ENCODE measurements at regions not wholly inside any gene's neighbourhood (a gene's known extent, or its start where the extent isn't known, plus 50 kb on each side); places are given as distances from the start of the nearest gene placed in this dataset.
A peak's percentile ranks its signal among the peaks of the same experiment; 100 is the strongest.

DNA sequence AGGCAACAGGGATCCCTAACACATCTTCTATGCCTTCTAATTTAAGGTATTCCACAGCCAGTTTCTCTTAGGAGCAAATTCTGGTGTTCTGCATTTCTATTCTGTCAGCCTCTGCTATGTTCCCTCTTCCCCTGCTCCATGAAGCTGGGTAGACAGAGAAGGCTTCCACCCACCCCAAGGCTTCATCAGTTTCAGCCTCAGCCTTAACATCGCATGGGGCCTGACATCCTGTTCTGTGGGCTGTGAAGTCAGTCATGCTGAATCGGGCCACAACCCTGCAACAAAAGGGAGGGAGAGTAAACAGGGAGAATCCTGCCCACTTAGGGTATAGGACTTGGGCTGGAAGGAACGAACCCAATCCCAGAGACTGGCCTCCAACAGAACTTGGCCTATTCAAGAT is 70.6 kb upstream of the PPM1B start:
- ATAC-seq, result no peak
- TF ChIP-seq OSR1 (CRISPR knock-in tag; IDR thresholded peaks at IDR 0.05) (no peak), TCF4 (CRISPR knock-in tag; IDR thresholded peaks at IDR 0.05; ENCODE audit: borderline replicate concordance) (no peak), ZFP3 (CRISPR knock-in tag; IDR thresholded peaks at IDR 0.05) (no peak), ZFP30 (CRISPR knock-in tag; IDR thresholded peaks at IDR 0.05) (no peak), ISL1 (CRISPR knock-in tag; IDR thresholded peaks at IDR 0.05) (no peak), ARNTL (CRISPR knock-in tag; IDR thresholded peaks at IDR 0.05; ENCODE audit: borderline replicate concordance, low read depth) (no peak), ZNF565 (CRISPR knock-in tag; conservative IDR thresholded peaks at IDR 0.05; ENCODE audit: low read depth) (no peak), TOX (CRISPR knock-in tag; IDR thresholded peaks at IDR 0.05; ENCODE audit: borderline replicate concordance) (no peak), TSHZ2 (CRISPR knock-in tag; IDR thresholded peaks at IDR 0.05) (no peak), GLIS3 (CRISPR knock-in tag; IDR thresholded peaks at IDR 0.05) (no peak), PPARA (CRISPR knock-in tag; IDR thresholded peaks at IDR 0.05; ENCODE audit: borderline replicate concordance) (no peak), CSDC2 (CRISPR knock-in tag; IDR thresholded peaks at IDR 0.05) (no peak)
- TF ChIP-seq, protein P1, sequence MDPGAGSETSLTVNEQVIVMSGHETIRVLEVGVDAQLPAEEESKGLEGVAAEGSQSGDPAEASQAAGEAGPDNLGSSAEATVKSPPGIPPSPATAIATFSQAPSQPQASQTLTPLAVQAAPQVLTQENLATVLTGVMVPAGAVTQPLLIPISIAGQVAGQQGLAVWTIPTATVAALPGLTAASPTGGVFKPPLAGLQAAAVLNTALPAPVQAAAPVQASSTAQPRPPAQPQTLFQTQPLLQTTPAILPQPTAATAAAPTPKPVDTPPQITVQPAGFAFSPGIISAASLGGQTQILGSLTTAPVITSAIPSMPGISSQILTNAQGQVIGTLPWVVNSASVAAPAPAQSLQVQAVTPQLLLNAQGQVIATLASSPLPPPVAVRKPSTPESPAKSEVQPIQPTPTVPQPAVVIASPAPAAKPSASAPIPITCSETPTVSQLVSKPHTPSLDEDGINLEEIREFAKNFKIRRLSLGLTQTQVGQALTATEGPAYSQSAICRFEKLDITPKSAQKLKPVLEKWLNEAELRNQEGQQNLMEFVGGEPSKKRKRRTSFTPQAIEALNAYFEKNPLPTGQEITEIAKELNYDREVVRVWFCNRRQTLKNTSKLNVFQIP (CRISPR knock-in tag; IDR thresholded peaks at IDR 0.05; ENCODE audit: borderline replicate concordance, low read depth), result no peak
- TF ChIP-seq, protein P2, sequence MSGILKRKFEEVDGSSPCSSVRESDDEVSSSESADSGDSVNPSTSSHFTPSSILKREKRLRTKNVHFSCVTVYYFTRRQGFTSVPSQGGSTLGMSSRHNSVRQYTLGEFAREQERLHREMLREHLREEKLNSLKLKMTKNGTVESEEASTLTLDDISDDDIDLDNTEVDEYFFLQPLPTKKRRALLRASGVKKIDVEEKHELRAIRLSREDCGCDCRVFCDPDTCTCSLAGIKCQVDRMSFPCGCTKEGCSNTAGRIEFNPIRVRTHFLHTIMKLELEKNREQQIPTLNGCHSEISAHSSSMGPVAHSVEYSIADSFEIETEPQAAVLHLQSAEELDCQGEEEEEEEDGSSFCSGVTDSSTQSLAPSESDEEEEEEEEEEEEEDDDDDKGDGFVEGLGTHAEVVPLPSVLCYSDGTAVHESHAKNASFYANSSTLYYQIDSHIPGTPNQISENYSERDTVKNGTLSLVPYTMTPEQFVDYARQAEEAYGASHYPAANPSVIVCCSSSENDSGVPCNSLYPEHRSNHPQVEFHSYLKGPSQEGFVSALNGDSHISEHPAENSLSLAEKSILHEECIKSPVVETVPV (CRISPR knock-in tag; IDR thresholded peaks at IDR 0.05), result no peak
- TF ChIP-seq, protein P3, sequence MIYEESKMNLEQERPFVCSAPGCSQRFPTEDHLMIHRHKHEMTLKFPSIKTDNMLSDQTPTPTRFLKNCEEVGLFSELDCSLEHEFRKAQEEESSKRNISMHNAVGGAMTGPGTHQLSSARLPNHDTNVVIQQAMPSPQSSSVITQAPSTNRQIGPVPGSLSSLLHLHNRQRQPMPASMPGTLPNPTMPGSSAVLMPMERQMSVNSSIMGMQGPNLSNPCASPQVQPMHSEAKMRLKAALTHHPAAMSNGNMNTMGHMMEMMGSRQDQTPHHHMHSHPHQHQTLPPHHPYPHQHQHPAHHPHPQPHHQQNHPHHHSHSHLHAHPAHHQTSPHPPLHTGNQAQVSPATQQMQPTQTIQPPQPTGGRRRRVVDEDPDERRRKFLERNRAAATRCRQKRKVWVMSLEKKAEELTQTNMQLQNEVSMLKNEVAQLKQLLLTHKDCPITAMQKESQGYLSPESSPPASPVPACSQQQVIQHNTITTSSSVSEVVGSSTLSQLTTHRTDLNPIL (CRISPR knock-in tag; IDR thresholded peaks at IDR 0.05; ENCODE audit: low read depth), result no peak

DNA sequence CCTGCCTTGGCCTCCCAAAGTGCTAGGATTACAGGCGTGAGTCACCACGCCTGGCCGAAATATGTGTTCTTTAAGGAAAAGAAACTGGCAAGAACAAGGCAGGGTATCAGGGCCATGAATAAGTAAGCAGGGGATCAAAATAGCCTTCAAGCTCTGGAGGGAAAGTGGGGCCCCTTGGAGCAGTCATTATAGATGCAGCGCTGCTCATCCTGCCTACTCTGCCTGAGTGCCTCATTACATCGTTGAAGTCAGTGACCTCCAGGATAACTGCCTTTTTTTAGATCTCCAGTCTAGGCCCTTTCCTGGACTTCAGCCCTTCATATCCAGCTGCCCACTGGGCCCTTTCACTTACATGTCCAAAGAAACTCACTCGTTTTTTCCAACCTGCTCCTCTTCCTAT is 69.8 kb upstream of the PPM1B start:
- ATAC-seq, result no peak
- TF ChIP-seq CSDC2 (CRISPR knock-in tag; IDR thresholded peaks at IDR 0.05) (no peak), ZFP3 (CRISPR knock-in tag; IDR thresholded peaks at IDR 0.05) (no peak), ZFP30 (CRISPR knock-in tag; IDR thresholded peaks at IDR 0.05) (no peak), SNAI2 (CRISPR knock-in tag; IDR thresholded peaks at IDR 0.05) (no peak), TCF4 (CRISPR knock-in tag; IDR thresholded peaks at IDR 0.05; ENCODE audit: borderline replicate concordance) (no peak), ZNF70 (CRISPR knock-in tag; IDR thresholded peaks at IDR 0.05) (no peak), PPARA (CRISPR knock-in tag; IDR thresholded peaks at IDR 0.05; ENCODE audit: borderline replicate concordance) (no peak), ESRRG (CRISPR knock-in tag; IDR thresholded peaks at IDR 0.05) (no peak)
- TF ChIP-seq, protein P1 (CRISPR knock-in tag; IDR thresholded peaks at IDR 0.05; ENCODE audit: borderline replicate concordance, low read depth), result no peak
- TF ChIP-seq, protein P3 (CRISPR knock-in tag; IDR thresholded peaks at IDR 0.05; ENCODE audit: low read depth), result no peak

DNA sequence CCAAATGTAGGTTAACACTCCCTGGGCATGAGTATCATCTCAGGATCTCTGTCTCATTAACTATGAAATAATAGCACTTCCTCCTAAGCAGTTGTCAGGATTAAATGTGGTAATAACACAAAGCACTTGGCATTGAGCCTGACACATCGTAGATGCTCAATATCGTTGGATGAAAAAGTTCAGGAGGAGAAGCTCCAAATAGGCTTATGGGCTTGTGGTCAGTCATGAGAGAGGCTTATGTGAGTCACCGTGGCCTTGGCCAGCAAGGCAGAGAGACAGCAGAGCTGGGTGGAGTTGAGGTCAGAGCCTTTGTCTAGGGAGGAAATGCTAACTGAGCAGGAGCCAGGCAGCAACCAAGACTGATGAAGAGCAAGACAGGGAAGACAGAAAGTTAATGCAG is 68.3 kb upstream of the PPM1B start:
- ATAC-seq, result peak; percentile 98
- TF ChIP-seq ZNF565 (CRISPR knock-in tag; conservative IDR thresholded peaks at IDR 0.05; ENCODE audit: low read depth) (no peak), PPARA (CRISPR knock-in tag; IDR thresholded peaks at IDR 0.05; ENCODE audit: borderline replicate concordance) (no peak), RARB (CRISPR knock-in tag; IDR thresholded peaks at IDR 0.05) (no peak), TOX (CRISPR knock-in tag; IDR thresholded peaks at IDR 0.05; ENCODE audit: borderline replicate concordance) (no peak), BACH2 (CRISPR knock-in tag; IDR thresholded peaks at IDR 0.05; ENCODE audit: borderline replicate concordance) (no peak), GLIS3 (CRISPR knock-in tag; IDR thresholded peaks at IDR 0.05) (no peak), ESRRG (CRISPR knock-in tag; IDR thresholded peaks at IDR 0.05) (no peak)
- TF ChIP-seq, protein P2 (CRISPR knock-in tag; IDR thresholded peaks at IDR 0.05), result no peak
- TF ChIP-seq, protein P1 (CRISPR knock-in tag; IDR thresholded peaks at IDR 0.05; ENCODE audit: borderline replicate concordance, low read depth), result no peak
- TF ChIP-seq, protein P4, sequence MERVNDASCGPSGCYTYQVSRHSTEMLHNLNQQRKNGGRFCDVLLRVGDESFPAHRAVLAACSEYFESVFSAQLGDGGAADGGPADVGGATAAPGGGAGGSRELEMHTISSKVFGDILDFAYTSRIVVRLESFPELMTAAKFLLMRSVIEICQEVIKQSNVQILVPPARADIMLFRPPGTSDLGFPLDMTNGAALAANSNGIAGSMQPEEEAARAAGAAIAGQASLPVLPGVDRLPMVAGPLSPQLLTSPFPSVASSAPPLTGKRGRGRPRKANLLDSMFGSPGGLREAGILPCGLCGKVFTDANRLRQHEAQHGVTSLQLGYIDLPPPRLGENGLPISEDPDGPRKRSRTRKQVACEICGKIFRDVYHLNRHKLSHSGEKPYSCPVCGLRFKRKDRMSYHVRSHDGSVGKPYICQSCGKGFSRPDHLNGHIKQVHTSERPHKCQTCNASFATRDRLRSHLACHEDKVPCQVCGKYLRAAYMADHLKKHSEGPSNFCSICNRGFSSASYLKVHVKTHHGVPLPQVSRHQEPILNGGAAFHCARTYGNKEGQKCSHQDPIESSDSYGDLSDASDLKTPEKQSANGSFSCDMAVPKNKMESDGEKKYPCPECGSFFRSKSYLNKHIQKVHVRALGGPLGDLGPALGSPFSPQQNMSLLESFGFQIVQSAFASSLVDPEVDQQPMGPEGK (CRISPR knock-in tag; IDR thresholded peaks at IDR 0.05; ENCODE audit: borderline replicate concordance), result no peak

All from SK-N-SH treated with all-trans-retinoic acid at 6 μM for 48 hours (cell line).